ENCODE measurements at regions not wholly inside any gene's neighbourhood (a gene's known extent, or its start where the extent isn't known, plus 50 kb on each side); places are given as distances from the start of the nearest gene placed in this dataset.

GRCh38 chr7:13447637-13448036 is 541.8 kb downstream of the ETV1 start:
- no peak for DNase-seq (ENCODE audit: low spot score)

- peak; percentile 32 for DNase-seq (ENCODE audit: low spot score)
These were observed 541.2 kb downstream of the ETV1 start for GRCh38 chr7:13448243-13448642.

- no peak for DNase-seq (ENCODE audit: low spot score)
These were observed 540.0 kb downstream of the ETV1 start for GRCh38 chr7:13449460-13449859.

- DNase-seq (ENCODE audit: low spot score) = no peak
These were observed 534.4 kb downstream of the ETV1 start for GRCh38 chr7:13454916-13455592.

GRCh38 chr7:13457790-13458189 is 531.7 kb downstream of the ETV1 start:
- peak; percentile 74 for DNase-seq (ENCODE audit: low spot score)

GRCh38 chr7:13466874-13467547 is 522.5 kb downstream of the ETV1 start:
- peak; percentile 86 for DNase-seq (ENCODE audit: low spot score)

- no peak for DNase-seq (ENCODE audit: low spot score)
These were observed 512.5 kb downstream of the ETV1 start for GRCh38 chr7:13476881-13477444.

GRCh38 chr7:13489386-13489785 is 500.1 kb downstream of the ETV1 start:
- no peak for DNase-seq (ENCODE audit: low spot score)

GRCh38 chr7:13496976-13497375 is 492.5 kb downstream of the ETV1 start:
- no peak for DNase-seq (ENCODE audit: low spot score)

- no peak for DNase-seq (ENCODE audit: low spot score)
These were observed 480.9 kb downstream of the ETV1 start for GRCh38 chr7:13508586-13508985.

GRCh38 chr7:13518738-13519137 is 470.7 kb downstream of the ETV1 start:
- DNase-seq (ENCODE audit: low spot score) = no peak

GRCh38 chr7:13524076-13524475 is 465.4 kb downstream of the ETV1 start:
- no peak for DNase-seq (ENCODE audit: low spot score)

GRCh38 chr7:13532028-13532753 is 457.3 kb downstream of the ETV1 start:
- peak; percentile 59 for DNase-seq (ENCODE audit: low spot score)

GRCh38 chr7:13538669-13539068 is 450.8 kb downstream of the ETV1 start:
- no peak for DNase-seq (ENCODE audit: low spot score)

GRCh38 chr7:13540429-13540828 is 449.0 kb downstream of the ETV1 start:
- DNase-seq (ENCODE audit: low spot score) = no peak

GRCh38 chr7:13541326-13541725 is 448.1 kb downstream of the ETV1 start:
- DNase-seq (ENCODE audit: low spot score) = no peak

- DNase-seq (ENCODE audit: low spot score) = no peak
These were observed 447.0 kb downstream of the ETV1 start for GRCh38 chr7:13542451-13542850.

- DNase-seq (ENCODE audit: low spot score) = no peak
These were observed 438.0 kb downstream of the ETV1 start for GRCh38 chr7:13551503-13551902.

GRCh38 chr7:13560441-13560840 is 429.0 kb downstream of the ETV1 start:
- DNase-seq (ENCODE audit: low spot score) = no peak

- no peak for DNase-seq (ENCODE audit: low spot score)
These were observed 426.2 kb downstream of the ETV1 start for GRCh38 chr7:13563257-13563656.

- no peak for DNase-seq (ENCODE audit: low spot score)
These were observed 425.8 kb downstream of the ETV1 start for GRCh38 chr7:13563680-13564079.

- no peak for DNase-seq (ENCODE audit: low spot score)
These were observed 411.8 kb downstream of the ETV1 start for GRCh38 chr7:13577566-13578145.
